ENCODE measurements at regions not wholly inside any gene's neighbourhood (a gene's known extent, or its start where the extent isn't known, plus 50 kb on each side); places are given as distances from the start of the nearest gene placed in this dataset.

- DNase-seq (ENCODE audit: low read depth), result no peak
Observed at GRCh38 chr22:27673839-27674238, 127.7 kb downstream of the MN1 start.

- DNase-seq (ENCODE audit: low read depth), result no peak
Observed at GRCh38 chr22:27674261-27674923, 127.2 kb downstream of the MN1 start.

- DNase-seq (ENCODE audit: low read depth), result no peak
Observed at GRCh38 chr22:27676545-27677213, 124.9 kb downstream of the MN1 start.

- no peak for DNase-seq (ENCODE audit: low read depth)
Observed at GRCh38 chr22:27677905-27678458, 123.6 kb downstream of the MN1 start.

- DNase-seq (ENCODE audit: low read depth), result no peak
Observed at GRCh38 chr22:27679176-27679575, 122.4 kb downstream of the MN1 start.

- DNase-seq (ENCODE audit: low read depth), result no peak
Observed at GRCh38 chr22:27679693-27680488, 121.7 kb downstream of the MN1 start.

GRCh38 chr22:27680636-27681035 is 120.9 kb downstream of the MN1 start:
- DNase-seq (ENCODE audit: low read depth), result no peak

GRCh38 chr22:27681037-27681436 is 120.5 kb downstream of the MN1 start:
- DNase-seq (ENCODE audit: low read depth), result no peak

- DNase-seq (ENCODE audit: low read depth), result no peak
Observed at GRCh38 chr22:27682437-27682836, 119.1 kb downstream of the MN1 start.

- no peak for DNase-seq (ENCODE audit: low read depth)
Observed at GRCh38 chr22:27684901-27685300, 116.7 kb downstream of the MN1 start.

GRCh38 chr22:27685515-27685914 is 116.0 kb downstream of the MN1 start:
- no peak for DNase-seq (ENCODE audit: low read depth)

GRCh38 chr22:27685970-27686369 is 115.6 kb downstream of the MN1 start:
- DNase-seq (ENCODE audit: low read depth), result no peak

- peak; percentile 63 for DNase-seq (ENCODE audit: low read depth)
Observed at GRCh38 chr22:27686534-27686933, 115.0 kb downstream of the MN1 start.

- peak; percentile 35 for DNase-seq (ENCODE audit: low read depth)
Observed at GRCh38 chr22:27687984-27688545, 113.5 kb downstream of the MN1 start.

GRCh38 chr22:27689664-27690063 is 111.9 kb downstream of the MN1 start:
- DNase-seq (ENCODE audit: low read depth), result no peak

GRCh38 chr22:27690599-27690998 is 111.0 kb downstream of the MN1 start:
- no peak for DNase-seq (ENCODE audit: low read depth)

GRCh38 chr22:27692243-27692642 is 109.3 kb downstream of the MN1 start:
- DNase-seq (ENCODE audit: low read depth), result no peak

GRCh38 chr22:27695925-27696324 is 105.6 kb downstream of the MN1 start:
- no peak for DNase-seq (ENCODE audit: low read depth)

GRCh38 chr22:27697888-27698287 is 103.7 kb downstream of the MN1 start:
- DNase-seq (ENCODE audit: low read depth), result no peak

Data from LHCN-M2 (cell line).